ENCODE measurements at regions not wholly inside any gene's neighbourhood (a gene's known extent, or its start where the extent isn't known, plus 50 kb on each side); places are given as distances from the start of the nearest gene placed in this dataset.

GRCh38 chr13:26465954-26466353 is 91.5 kb upstream of the WASF3 start:
- Histone ChIP-seq H3K18ac (ENCODE audit: low read length) (no peak overlapping the region), H3K4me1 (ENCODE audit: control insufficient read depth in 2 of 2, insufficient read depth in 1 of 2, low read depth in 1 of 2, low read length in 2 of 2) (peaks cover 0 to 7% of the 10 kb centered on the region in 2 donors), H3K4me2 (ENCODE audit: insufficient read depth, low read length, poor library complexity, severe bottlenecking) (no peak overlapping the region), H2BK15ac (ENCODE audit: low read length) (no peak overlapping the region), H2BK5ac (ENCODE audit: low read length) (no peak overlapping the region), H3K4me3 (ENCODE audit: low read length in 2 of 2) (no peak overlapping the region), H3K4ac (ENCODE audit: low read length) (no peak overlapping the region), H3K79me1 (ENCODE audit: low read depth, low read length) (no peaks in the 10 kb centered on the region), H3K27ac (replicated peaks; ENCODE audit: low read length) (no peak overlapping the region), H3K27me3 (ENCODE audit: control insufficient read depth in 3 of 3, insufficient read depth in 3 of 3, low read depth in 1 of 3, low read length in 3 of 3) (peaks cover 0 to 3% (median 0%) of the 10 kb centered on the region in 3 experiments), H4K91ac (ENCODE audit: low read depth, low read length, poor library complexity) (no peak overlapping the region), H2BK12ac (ENCODE audit: low read length) (no peak overlapping the region), H3K14ac (ENCODE audit: low read length) (no peak overlapping the region), H2AFZ (ENCODE audit: low read length) (no peak overlapping the region), H3K36me3 (replicated peaks in 1 of 2; ENCODE audit: control insufficient read depth in 2 of 2, insufficient read depth in 2 of 2, low read length in 2 of 2) (no peaks in the 10 kb centered on the region), H3K23ac (ENCODE audit: low read depth, low read length, poor library complexity) (no peak overlapping the region), H3K9ac (ENCODE audit: low read depth, low read length, poor library complexity) (no peak overlapping the region), H2AK5ac (ENCODE audit: low read depth, low read length) (no peak overlapping the region), H4K8ac (ENCODE audit: low read depth, low read length) (no peak overlapping the region), H2BK120ac (ENCODE audit: low read depth, low read length) (no peak overlapping the region), H3K9me3 (replicated peaks in 1 of 2; ENCODE audit: control insufficient read depth in 2 of 2, insufficient read depth in 1 of 2, low read depth in 1 of 2, low read length in 2 of 2) (no peaks in the 10 kb centered on the region)
- no peak for DNase-seq (ENCODE audit: low spot score)

- no peaks in the 10 kb centered on the region for H3K36me3 ChIP-seq (replicated peaks in 1 of 2; ENCODE audit: control insufficient read depth in 2 of 2, insufficient read depth in 2 of 2, low read length in 2 of 2)
- H3K27ac ChIP-seq (replicated peaks; ENCODE audit: low read length) = no peak overlapping the region
- H2AK5ac ChIP-seq (ENCODE audit: low read depth, low read length) = no peak overlapping the region
- no peak overlapping the region for H4K8ac ChIP-seq (ENCODE audit: low read depth, low read length)
- no peaks in the 10 kb centered on the region for H3K79me1 ChIP-seq (ENCODE audit: low read depth, low read length)
- H3K9ac ChIP-seq (ENCODE audit: low read depth, low read length, poor library complexity) = no peak overlapping the region
- H3K4me2 ChIP-seq (ENCODE audit: insufficient read depth, low read length, poor library complexity, severe bottlenecking) = no peak overlapping the region
- no peaks in the 10 kb centered on the region for H3K9me3 ChIP-seq (replicated peaks in 1 of 2; ENCODE audit: control insufficient read depth in 2 of 2, insufficient read depth in 1 of 2, low read depth in 1 of 2, low read length in 2 of 2)
- H3K4ac ChIP-seq (ENCODE audit: low read length) = no peak overlapping the region
- H2BK12ac ChIP-seq (ENCODE audit: low read length) = no peak overlapping the region
- no peak overlapping the region for H3K14ac ChIP-seq (ENCODE audit: low read length)
- H3K4me3 ChIP-seq (ENCODE audit: low read length in 2 of 2) = no peak overlapping the region
- peak overlapping the region; percentile 21 for H2AFZ ChIP-seq (ENCODE audit: low read length)
- peak overlapping the region; percentile 0 for H3K18ac ChIP-seq (ENCODE audit: low read length)
- no CpG with 5 or more reads among the region's 6 CpGs for WGBS, 2 donors (ENCODE audit: extremely low coverage in 2 of 2, insufficient read length in 2 of 2, insufficient replicate concordance in 1 of 2)
- no peak for DNase-seq (ENCODE audit: low spot score)
- H3K4me1 ChIP-seq (ENCODE audit: control insufficient read depth in 2 of 2, insufficient read depth in 1 of 2, low read depth in 1 of 2, low read length in 2 of 2) = peaks cover 0 to 7% of the 10 kb centered on the region in 2 donors
- H2BK15ac ChIP-seq (ENCODE audit: low read length) = no peak overlapping the region
- H2BK120ac ChIP-seq (ENCODE audit: low read depth, low read length) = no peak overlapping the region
- H4K91ac ChIP-seq (ENCODE audit: low read depth, low read length, poor library complexity) = no peak overlapping the region
- no peak overlapping the region for H2BK5ac ChIP-seq (ENCODE audit: low read length)
- no peaks in the 10 kb centered on the region for H3K27me3 ChIP-seq (ENCODE audit: control insufficient read depth in 3 of 3, insufficient read depth in 3 of 3, low read depth in 1 of 3, low read length in 3 of 3)
- no peak overlapping the region for H3K23ac ChIP-seq (ENCODE audit: low read depth, low read length, poor library complexity)
These were observed 89.2 kb upstream of the WASF3 start for GRCh38 chr13:26468265-26468801.

GRCh38 chr13:26469602-26470001 is 87.9 kb upstream of the WASF3 start:
- Histone ChIP-seq H3K18ac (ENCODE audit: low read length) (no peak overlapping the region), H3K27me3 (ENCODE audit: control insufficient read depth in 3 of 3, insufficient read depth in 3 of 3, low read depth in 1 of 3, low read length in 3 of 3) (no peaks in the 10 kb centered on the region), H2BK15ac (ENCODE audit: low read length) (no peak overlapping the region), H4K8ac (ENCODE audit: low read depth, low read length) (no peak overlapping the region), H2AK5ac (ENCODE audit: low read depth, low read length) (no peak overlapping the region), H3K79me1 (ENCODE audit: low read depth, low read length) (no peaks in the 10 kb centered on the region), H3K9me3 (replicated peaks in 1 of 2; ENCODE audit: control insufficient read depth in 2 of 2, insufficient read depth in 1 of 2, low read depth in 1 of 2, low read length in 2 of 2) (no peaks in the 10 kb centered on the region), H2BK5ac (ENCODE audit: low read length) (no peak overlapping the region), H3K4me1 (ENCODE audit: control insufficient read depth in 2 of 2, insufficient read depth in 1 of 2, low read depth in 1 of 2, low read length in 2 of 2) (peaks cover 4 to 7% of the 10 kb centered on the region in 2 donors), H3K4me2 (ENCODE audit: insufficient read depth, low read length, poor library complexity, severe bottlenecking) (no peak overlapping the region), H3K23ac (ENCODE audit: low read depth, low read length, poor library complexity) (no peak overlapping the region), H3K14ac (ENCODE audit: low read length) (no peak overlapping the region), H2BK12ac (ENCODE audit: low read length) (no peak overlapping the region), H2AFZ (ENCODE audit: low read length) (no peak overlapping the region), H3K36me3 (replicated peaks in 1 of 2; ENCODE audit: control insufficient read depth in 2 of 2, insufficient read depth in 2 of 2, low read length in 2 of 2) (no peaks in the 10 kb centered on the region), H2BK120ac (ENCODE audit: low read depth, low read length) (no peak overlapping the region), H3K4me3 (ENCODE audit: low read length in 2 of 2) (no peak overlapping the region), H3K4ac (ENCODE audit: low read length) (no peak overlapping the region), H3K9ac (ENCODE audit: low read depth, low read length, poor library complexity) (no peak overlapping the region), H4K91ac (ENCODE audit: low read depth, low read length, poor library complexity) (no peak overlapping the region), H3K27ac (replicated peaks; ENCODE audit: low read length) (no peak overlapping the region)
- WGBS, 2 donors (ENCODE audit: extremely low coverage in 2 of 2, insufficient read length in 2 of 2, insufficient replicate concordance in 1 of 2) = no CpG with 5 or more reads among the region's 4 CpGs
- DNase-seq (ENCODE audit: low spot score) = no peak

- Histone ChIP-seq H3K36me3 (replicated peaks in 1 of 2; ENCODE audit: control insufficient read depth in 2 of 2, insufficient read depth in 2 of 2, low read length in 2 of 2) (no peaks in the 10 kb centered on the region), H3K18ac (ENCODE audit: low read length) (no peak overlapping the region), H4K91ac (ENCODE audit: low read depth, low read length, poor library complexity) (no peak overlapping the region), H3K4me3 (ENCODE audit: low read length in 2 of 2) (no peak overlapping the region), H3K79me1 (ENCODE audit: low read depth, low read length) (no peaks in the 10 kb centered on the region), H3K14ac (ENCODE audit: low read length) (no peak overlapping the region), H3K4ac (ENCODE audit: low read length) (no peak overlapping the region), H3K23ac (ENCODE audit: low read depth, low read length, poor library complexity) (no peak overlapping the region), H3K27me3 (ENCODE audit: control insufficient read depth in 3 of 3, insufficient read depth in 3 of 3, low read depth in 1 of 3, low read length in 3 of 3) (no peaks in the 10 kb centered on the region), H3K27ac (replicated peaks; ENCODE audit: low read length) (no peak overlapping the region), H3K9me3 (replicated peaks in 1 of 2; ENCODE audit: control insufficient read depth in 2 of 2, insufficient read depth in 1 of 2, low read depth in 1 of 2, low read length in 2 of 2) (no peaks in the 10 kb centered on the region), H3K4me1 (ENCODE audit: control insufficient read depth in 2 of 2, insufficient read depth in 1 of 2, low read depth in 1 of 2, low read length in 2 of 2) (peaks cover 14 to 19% of the 10 kb centered on the region in 2 donors), H2AK5ac (ENCODE audit: low read depth, low read length) (no peak overlapping the region), H2BK15ac (ENCODE audit: low read length) (no peak overlapping the region), H2BK120ac (ENCODE audit: low read depth, low read length) (no peak overlapping the region), H2BK5ac (ENCODE audit: low read length) (no peak overlapping the region), H3K4me2 (ENCODE audit: insufficient read depth, low read length, poor library complexity, severe bottlenecking) (no peak overlapping the region), H3K9ac (ENCODE audit: low read depth, low read length, poor library complexity) (no peak overlapping the region), H4K8ac (ENCODE audit: low read depth, low read length) (no peak overlapping the region), H2AFZ (ENCODE audit: low read length) (no peak overlapping the region), H2BK12ac (ENCODE audit: low read length) (no peak overlapping the region)
- no CpG with 5 or more reads among the region's 8 CpGs for WGBS, 2 donors (ENCODE audit: extremely low coverage in 2 of 2, insufficient read length in 2 of 2, insufficient replicate concordance in 1 of 2)
- DNase-seq (ENCODE audit: low spot score) = no peak
These were observed 85.7 kb upstream of the WASF3 start for GRCh38 chr13:26471807-26472206.
